ENCODE measurements at regions not wholly inside any gene's neighbourhood (a gene's known extent, or its start where the extent isn't known, plus 50 kb on each side); places are given as distances from the start of the nearest gene placed in this dataset.

DNA sequence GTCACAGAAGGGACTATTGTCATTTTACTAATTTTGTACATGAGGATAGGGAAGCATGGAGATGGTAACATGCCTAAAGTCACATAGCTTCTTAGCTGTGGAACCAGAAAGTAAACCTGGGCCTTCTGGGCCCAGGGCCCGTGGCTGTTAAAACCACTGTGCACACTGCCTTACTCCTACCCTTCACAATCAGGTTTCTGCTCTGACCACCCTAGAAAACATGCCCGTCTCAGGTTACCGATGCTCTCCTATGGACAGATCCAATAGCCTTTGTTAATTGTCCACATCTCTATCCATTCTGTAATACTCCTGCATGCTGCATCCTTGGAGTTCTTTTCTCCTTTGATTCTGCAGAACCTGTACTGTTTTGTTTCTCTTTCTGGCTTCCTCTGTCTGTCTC is 79.0 kb upstream of the TACR1 start:
- no peaks in the 10 kb centered on the region for H3K79me2 ChIP-seq (ENCODE audit: control insufficient read depth, low read length)
- no peaks in the 10 kb centered on the region for H3K27me3 ChIP-seq (ENCODE audit: control insufficient read depth, low read length)
- H3K9me2 ChIP-seq (replicated peaks; ENCODE audit: control insufficient read depth, low read length) = no peaks in the 10 kb centered on the region
- no peak overlapping the region for H3K27ac ChIP-seq (ENCODE audit: low read depth, low read length)
- no peaks in the 10 kb centered on the region for H3K36me3 ChIP-seq (ENCODE audit: control insufficient read depth, low read length)
- H3K4me1 ChIP-seq (ENCODE audit: control insufficient read depth, low read length) = no peaks in the 10 kb centered on the region
- no peaks in the 10 kb centered on the region for H3K9me3 ChIP-seq (ENCODE audit: control insufficient read depth, insufficient read depth, low read length)
- H3K4me2 ChIP-seq (ENCODE audit: low read length) = no peak overlapping the region
- TF ChIP-seq, protein P1, sequence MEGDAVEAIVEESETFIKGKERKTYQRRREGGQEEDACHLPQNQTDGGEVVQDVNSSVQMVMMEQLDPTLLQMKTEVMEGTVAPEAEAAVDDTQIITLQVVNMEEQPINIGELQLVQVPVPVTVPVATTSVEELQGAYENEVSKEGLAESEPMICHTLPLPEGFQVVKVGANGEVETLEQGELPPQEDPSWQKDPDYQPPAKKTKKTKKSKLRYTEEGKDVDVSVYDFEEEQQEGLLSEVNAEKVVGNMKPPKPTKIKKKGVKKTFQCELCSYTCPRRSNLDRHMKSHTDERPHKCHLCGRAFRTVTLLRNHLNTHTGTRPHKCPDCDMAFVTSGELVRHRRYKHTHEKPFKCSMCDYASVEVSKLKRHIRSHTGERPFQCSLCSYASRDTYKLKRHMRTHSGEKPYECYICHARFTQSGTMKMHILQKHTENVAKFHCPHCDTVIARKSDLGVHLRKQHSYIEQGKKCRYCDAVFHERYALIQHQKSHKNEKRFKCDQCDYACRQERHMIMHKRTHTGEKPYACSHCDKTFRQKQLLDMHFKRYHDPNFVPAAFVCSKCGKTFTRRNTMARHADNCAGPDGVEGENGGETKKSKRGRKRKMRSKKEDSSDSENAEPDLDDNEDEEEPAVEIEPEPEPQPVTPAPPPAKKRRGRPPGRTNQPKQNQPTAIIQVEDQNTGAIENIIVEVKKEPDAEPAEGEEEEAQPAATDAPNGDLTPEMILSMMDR (IDR thresholded peaks at IDR 0.05; ENCODE audit: low read depth, low read length, poor library complexity, severe bottlenecking) = no peak
- TF ChIP-seq EZH2phosphoT487 (IDR thresholded peaks at IDR 0.05; ENCODE audit: borderline replicate concordance, low read length) = no peak
- H4K20me1 ChIP-seq (ENCODE audit: control insufficient read depth, insufficient read depth, low read depth, low read length) = no peaks in the 10 kb centered on the region
- H3K4me3 ChIP-seq (ENCODE audit: low read length) = no peak overlapping the region
- no peaks in the 10 kb centered on the region for H3F3A ChIP-seq (ENCODE audit: control insufficient read depth, insufficient read depth)

DNA sequence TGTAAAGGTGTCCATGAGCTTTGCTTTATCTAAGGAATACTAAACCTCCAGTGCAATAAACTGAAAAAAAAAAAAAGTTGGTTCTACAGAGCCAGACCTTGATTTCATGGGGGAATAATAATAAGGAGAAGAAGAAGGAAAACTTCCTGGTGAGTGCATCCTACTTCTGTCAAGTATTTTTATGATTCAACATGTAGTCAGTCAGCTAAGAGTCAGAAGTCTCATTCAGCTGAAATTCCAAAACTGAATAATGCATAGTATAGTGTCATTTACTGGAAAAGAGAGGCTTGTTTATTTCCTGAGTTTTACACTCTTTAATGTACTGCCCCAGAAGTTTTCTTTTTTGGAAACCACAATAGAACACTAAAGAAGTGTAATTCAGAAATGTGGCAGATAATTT is 77.8 kb upstream of the TACR1 start:
- Histone ChIP-seq H3K9me2 (replicated peaks; ENCODE audit: control insufficient read depth, low read length) (no peaks in the 10 kb centered on the region), H3K27me3 (ENCODE audit: control insufficient read depth, low read length) (no peaks in the 10 kb centered on the region), H3K27ac (ENCODE audit: low read depth, low read length) (no peak overlapping the region), H4K20me1 (ENCODE audit: control insufficient read depth, insufficient read depth, low read depth, low read length) (no peaks in the 10 kb centered on the region), H3K9me3 (ENCODE audit: control insufficient read depth, insufficient read depth, low read length) (no peaks in the 10 kb centered on the region), H3F3A (ENCODE audit: control insufficient read depth, insufficient read depth) (no peaks in the 10 kb centered on the region), H3K4me3 (ENCODE audit: low read length) (no peak overlapping the region), H3K4me2 (ENCODE audit: low read length) (no peak overlapping the region), H3K4me1 (ENCODE audit: control insufficient read depth, low read length) (no peaks in the 10 kb centered on the region), H3K79me2 (ENCODE audit: control insufficient read depth, low read length) (no peaks in the 10 kb centered on the region), H3K36me3 (ENCODE audit: control insufficient read depth, low read length) (no peaks in the 10 kb centered on the region)
- TF ChIP-seq EZH2phosphoT487 (IDR thresholded peaks at IDR 0.05; ENCODE audit: borderline replicate concordance, low read length) = no peak
- TF ChIP-seq, protein P1 (IDR thresholded peaks at IDR 0.05; ENCODE audit: low read depth, low read length, poor library complexity, severe bottlenecking) = no peak

DNA sequence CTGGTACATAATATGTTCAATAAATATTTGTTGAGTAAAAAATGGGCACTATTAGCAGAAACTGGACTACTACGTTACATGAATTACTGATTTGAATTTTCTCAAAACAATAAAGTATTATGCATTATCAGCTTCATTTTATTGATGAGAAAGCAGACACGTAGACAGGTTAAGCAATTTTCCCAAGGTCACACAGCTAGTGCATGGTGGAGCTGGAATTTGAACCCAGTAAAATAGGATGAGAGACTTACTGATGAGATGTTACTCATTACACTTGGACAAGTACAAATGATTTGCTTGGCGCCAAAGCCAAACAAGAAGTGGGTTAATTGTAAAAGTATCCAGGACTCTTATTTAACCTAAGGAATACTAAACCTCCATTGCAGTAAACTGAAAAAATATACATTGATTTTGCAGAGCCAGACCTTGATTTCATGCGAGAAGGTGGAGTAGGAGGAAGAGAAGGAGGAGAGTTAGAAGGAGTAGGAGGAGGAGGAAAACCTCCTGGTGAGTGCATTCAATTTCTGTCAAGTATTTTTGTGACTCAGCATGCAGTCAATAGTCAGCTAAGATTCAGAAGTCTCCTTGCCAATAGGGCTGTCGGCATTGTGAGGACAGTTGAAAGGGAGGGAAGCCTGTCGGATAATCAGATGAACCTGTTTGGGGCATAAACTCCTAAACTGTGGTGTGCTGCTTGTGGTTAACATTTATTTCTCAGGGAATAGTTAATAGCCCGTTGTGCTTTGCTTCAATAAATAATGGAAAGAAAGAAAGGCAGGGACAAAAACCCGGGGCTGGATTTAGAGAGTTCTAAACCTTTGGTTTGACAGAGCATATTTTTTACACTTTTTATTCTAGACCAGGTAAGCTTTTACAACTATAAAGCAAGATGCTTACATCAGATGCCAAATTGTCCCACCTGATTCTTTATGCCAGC is 77.0 kb upstream of the TACR1 start:
- H3K9me2 ChIP-seq (replicated peaks; ENCODE audit: control insufficient read depth, low read length) = no peaks in the 10 kb centered on the region
- no peak overlapping the region for H3K4me2 ChIP-seq (ENCODE audit: low read length)
- H3K27me3 ChIP-seq (ENCODE audit: control insufficient read depth, low read length) = no peaks in the 10 kb centered on the region
- TF ChIP-seq, protein P1 (IDR thresholded peaks at IDR 0.05; ENCODE audit: low read depth, low read length, poor library complexity, severe bottlenecking) = no peak
- no peak for TF ChIP-seq EZH2phosphoT487 (IDR thresholded peaks at IDR 0.05; ENCODE audit: borderline replicate concordance, low read length)
- H3K9me3 ChIP-seq (ENCODE audit: control insufficient read depth, insufficient read depth, low read length) = no peaks in the 10 kb centered on the region
- no peak overlapping the region for H3K27ac ChIP-seq (ENCODE audit: low read depth, low read length)
- no peaks in the 10 kb centered on the region for H4K20me1 ChIP-seq (ENCODE audit: control insufficient read depth, insufficient read depth, low read depth, low read length)
- no peaks in the 10 kb centered on the region for H3K4me1 ChIP-seq (ENCODE audit: control insufficient read depth, low read length)
- H3K36me3 ChIP-seq (ENCODE audit: control insufficient read depth, low read length) = no peaks in the 10 kb centered on the region
- H3K4me3 ChIP-seq (ENCODE audit: low read length) = no peak overlapping the region
- no peaks in the 10 kb centered on the region for H3K79me2 ChIP-seq (ENCODE audit: control insufficient read depth, low read length)
- no peaks in the 10 kb centered on the region for H3F3A ChIP-seq (ENCODE audit: control insufficient read depth, insufficient read depth)
